SK-N-MC (cell line): ENCODE measurements at regions not wholly inside any gene's neighbourhood (a gene's known extent, or its start where the extent isn't known, plus 50 kb on each side); places are given as distances from the start of the nearest gene placed in this dataset.

Source experiments
- EZH2 ChIP-seq: fragments of 200-600 bp; sonication (generic); IDR thresholded peaks from one replicate; pipeline ENCODE4 v1.6.1; 2017; ENCODE audit warnings: antibody characterized with exemption
- POLR2AphosphoS5 ChIP-seq: IDR thresholded peaks from 2 replicates; pipeline ENCODE4 v1.6.1; 2012; ENCODE audit warnings: mild to moderate bottlenecking, low read depth, low read length, borderline replicate concordance

GRCh38 chr14:98077176-98077575 is 1194.8 kb downstream of the BCL11B start:
- TF ChIP-seq POLR2AphosphoS5 (no peak), EZH2 (no peak)
